ENCODE measurements at regions not wholly inside any gene's neighbourhood (a gene's known extent, or its start where the extent isn't known, plus 50 kb on each side); places are given as distances from the start of the nearest gene placed in this dataset.
"Not testable (repeated sequence)": the region's sequence is repeated elsewhere in the genome, so short reads cannot be mapped to it uniquely, and the experiment has no call there.

DNA sequence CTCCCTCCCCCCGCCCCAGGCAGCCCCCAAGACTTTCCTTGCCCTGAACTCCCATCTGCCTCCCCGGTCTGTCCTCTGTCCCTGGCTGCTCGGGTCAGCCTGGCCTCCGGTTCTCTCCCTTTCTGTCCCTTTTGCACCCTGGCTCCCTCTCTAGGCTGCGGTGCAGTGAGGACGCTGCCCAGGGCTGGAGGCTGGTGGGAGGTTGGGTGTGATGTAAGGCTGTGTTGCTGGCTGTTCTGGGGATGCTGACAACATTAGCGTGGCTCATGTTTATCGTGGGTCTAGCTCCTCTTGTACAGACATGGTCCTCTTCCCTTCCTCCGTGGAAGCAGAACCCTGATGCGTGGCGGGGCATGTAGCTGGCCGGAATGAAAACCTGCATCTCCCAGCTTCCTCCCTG is 357.5 kb downstream of the CNTNAP3B start:
- DNase-seq (ENCODE audit: extremely low read depth in 1 of 2, low read depth in 1 of 2), result not testable (repeated sequence)

DNA sequence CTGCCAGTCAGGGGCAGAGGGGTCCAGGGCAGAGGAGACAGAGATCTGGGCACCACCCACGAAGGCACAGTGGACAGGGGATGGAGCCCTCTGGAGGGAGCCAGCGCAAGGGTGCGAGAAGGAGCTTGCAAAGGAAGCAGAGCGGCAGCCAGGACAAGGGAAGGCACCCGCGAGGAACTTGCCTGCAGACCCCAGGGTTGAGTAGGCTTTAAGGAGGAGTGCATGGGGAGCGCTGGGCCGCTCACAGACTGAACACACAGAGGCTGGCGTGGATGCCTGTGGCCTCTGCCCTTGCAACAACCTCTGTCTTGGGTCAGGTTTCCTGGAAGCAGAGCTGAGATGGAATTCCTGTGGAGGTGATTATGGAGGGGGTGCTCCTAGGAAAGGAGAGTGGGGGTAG is 374.4 kb downstream of the CNTNAP3B start:
- DNase-seq (ENCODE audit: extremely low read depth in 1 of 2, low read depth in 1 of 2), result not testable (repeated sequence)

DNA sequence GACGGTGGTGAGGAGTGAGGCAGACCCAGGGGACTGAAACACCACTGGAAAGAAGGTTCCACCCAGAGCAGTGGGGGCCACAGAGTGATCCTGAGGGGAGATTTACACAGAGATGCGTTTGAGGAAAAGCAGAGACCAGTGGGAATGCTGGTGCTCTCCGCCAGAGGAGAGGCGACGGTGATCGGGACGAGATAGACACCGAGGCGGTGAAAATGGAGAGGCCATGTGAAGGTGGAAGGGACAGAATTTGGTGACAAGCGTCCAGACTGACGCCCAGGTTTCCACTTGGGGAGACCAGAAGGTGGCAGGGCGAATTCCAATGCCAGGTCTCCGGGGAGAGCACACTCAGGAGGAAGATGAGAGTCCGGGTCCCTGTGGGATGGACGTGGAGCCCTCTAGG is 374.8 kb downstream of the CNTNAP3B start:
- not testable (repeated sequence) for DNase-seq (ENCODE audit: extremely low read depth in 1 of 2, low read depth in 1 of 2)

DNA sequence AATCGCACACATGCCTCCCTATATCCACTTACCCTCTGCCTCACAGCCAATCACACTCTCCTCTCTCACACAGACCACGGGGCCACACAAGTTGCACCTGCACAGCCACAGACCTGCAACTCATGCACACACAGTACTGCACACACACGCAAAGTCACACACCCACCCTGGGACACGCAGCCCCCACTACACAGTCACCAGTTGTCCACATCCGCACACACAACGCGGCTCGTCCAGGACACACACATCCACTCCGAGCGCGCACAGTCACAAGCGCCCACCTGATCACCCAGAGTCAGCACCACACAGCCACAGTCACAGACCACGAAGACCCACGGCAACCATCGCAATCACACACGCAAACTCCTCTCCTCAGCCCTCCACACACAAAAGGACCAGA is 387.3 kb downstream of the CNTNAP3B start:
- not testable (repeated sequence) for DNase-seq (ENCODE audit: extremely low read depth in 1 of 2, low read depth in 1 of 2)

DNA sequence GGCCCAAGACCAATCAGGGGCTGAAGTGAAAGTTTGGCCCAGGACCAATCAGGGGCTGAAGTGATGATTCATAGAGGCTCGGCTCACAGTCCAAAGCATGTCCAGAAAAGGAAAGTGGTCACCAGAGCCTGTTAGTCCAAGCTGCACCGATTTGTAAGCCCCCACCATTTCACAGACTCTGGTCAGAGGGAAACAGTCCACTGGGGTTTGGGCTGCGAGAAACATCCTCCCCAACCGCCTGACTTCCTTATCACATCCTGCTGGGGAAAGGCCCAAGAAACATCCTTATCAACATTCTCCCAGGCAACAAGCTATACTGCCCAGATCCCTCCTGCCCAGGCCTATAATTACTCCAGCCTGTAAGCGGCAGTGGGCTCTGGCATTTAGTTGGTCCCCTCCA is 388.1 kb downstream of the CNTNAP3B start:
- not testable (repeated sequence) for DNase-seq (ENCODE audit: extremely low read depth in 1 of 2, low read depth in 1 of 2)

DNA sequence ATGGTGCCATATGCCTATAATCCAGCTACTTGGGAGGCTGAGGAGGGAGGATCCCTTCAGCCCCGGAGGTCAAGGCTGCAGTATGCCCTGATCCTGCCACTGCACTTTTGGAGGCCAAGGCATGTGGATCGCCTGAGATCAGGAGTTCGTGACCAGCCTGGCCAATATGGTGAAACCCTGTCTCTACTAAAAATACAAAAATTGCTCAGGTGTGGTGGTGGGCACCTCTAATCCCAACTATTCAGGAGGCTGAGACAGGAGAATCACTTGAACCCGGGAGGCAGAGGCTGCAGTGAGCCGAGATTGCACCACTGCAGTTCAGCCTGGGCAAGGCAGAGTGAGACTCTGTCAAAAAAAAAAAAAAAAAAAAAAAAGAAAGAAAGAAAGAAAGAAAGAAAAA is 390.5 kb downstream of the CNTNAP3B start:
- not testable (repeated sequence) for DNase-seq (ENCODE audit: extremely low read depth in 1 of 2, low read depth in 1 of 2)

DNA sequence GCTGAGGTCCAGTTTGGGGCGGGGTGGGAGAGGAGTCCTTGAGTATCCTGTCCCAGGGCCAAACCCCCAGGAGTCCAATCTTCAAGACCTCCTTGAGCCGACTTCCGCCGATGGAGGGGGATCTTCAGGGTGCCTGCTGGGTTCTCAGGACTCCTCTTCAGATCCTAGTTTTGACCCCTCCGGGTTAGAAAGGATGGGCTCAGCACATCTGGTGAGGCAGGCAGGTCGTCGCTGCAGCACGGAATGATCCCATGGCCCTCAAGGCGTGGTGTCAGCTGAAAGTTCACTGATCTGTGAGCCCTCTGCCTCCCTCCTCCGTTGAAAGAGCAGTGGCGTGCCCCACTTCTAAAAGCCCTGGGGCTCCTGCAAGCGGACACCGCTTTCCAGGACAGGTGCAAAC is 430.0 kb downstream of the CNTNAP3B start:
- DNase-seq (ENCODE audit: extremely low read depth in 1 of 2, low read depth in 1 of 2), result not testable (repeated sequence)

DNA sequence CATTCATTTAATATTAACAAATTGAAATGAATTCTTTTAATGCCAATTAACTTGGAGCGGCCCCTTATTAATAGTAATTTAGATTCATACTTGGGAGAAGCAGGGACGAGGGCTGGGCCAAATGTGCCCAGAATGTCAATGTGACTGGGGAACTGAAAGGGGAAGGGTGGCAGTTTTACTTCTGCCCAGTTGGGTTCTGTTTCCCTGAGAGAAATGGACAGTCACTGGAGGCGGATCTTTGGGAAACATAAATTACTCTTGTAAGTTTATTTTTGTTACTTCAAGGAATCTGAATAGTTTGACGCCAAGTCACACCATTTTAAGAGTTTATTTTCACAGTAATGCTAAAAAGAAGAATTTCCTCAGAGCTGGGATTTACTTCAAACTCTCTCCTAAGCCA is 432.1 kb downstream of the CNTNAP3B start:
- not testable (repeated sequence) for DNase-seq (ENCODE audit: extremely low read depth in 1 of 2, low read depth in 1 of 2)

DNA sequence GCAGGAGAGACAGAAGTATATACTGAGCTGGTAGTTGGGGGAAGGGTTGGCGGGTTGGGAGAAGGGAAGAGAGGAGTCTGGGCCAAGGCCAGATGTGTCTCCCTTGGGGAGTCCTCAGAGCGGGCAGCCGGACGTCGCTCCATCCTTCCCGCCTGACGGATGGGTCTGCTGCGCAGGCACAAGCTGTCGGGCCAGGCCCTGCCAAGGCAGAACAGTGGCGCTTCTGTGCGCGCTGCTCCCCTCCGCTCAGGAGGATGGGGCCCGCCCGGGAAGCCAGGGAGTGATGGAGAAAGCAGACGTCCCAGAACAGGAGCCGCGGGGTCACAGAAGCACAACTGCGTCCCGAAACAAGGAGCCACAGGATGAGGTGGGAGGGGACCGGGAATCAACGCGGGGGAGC is 449.9 kb downstream of the CNTNAP3B start:
- not testable (repeated sequence) for DNase-seq (ENCODE audit: extremely low read depth in 1 of 2, low read depth in 1 of 2)

DNA sequence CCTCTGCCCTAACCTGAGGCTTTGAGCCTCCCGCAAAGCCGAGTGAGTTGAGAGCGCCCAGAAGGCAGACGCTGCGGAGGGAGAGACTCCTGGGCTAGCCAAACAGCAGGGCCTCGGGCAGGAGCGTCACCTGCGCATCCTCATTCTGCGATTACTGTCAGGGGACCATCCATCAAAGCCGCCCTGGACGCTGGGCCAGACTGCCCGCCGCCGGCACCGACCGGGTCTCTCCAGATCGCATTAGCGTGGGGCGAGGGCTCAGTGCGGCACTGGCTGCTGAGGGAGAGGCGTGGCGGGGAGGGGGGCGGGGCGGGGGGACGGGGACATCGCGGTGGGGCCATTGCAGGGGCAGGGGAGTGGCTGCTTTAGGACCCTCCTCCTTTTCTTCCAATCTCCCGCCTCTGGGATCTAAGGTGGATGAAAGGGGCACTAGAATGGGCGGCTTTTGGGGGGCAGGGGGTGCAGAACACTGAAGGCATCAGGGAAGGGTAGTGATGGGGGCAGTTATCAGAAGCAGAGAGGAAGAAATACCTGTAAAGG is 465.7 kb downstream of the CNTNAP3B start:
- not testable (repeated sequence) for DNase-seq (ENCODE audit: extremely low read depth in 1 of 2, low read depth in 1 of 2)

DNA sequence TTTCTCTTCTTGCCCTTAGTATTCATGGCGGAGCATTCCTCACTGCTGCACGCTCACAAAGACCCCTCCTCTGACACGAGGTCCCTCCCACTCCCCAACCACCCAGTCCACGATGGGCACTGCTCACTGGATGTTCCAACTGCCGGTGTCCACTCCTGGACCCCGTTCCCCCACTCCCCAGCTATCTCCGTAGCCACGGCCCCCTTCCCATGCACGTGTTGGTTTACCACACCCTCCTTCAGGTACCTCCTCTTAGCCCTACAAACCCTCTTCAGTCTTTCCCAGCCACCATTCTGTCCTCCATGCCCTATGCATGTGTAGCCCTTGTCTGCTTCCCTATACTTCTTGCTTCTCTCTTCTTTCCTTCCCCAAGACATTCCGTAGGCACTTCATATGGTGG is 469.6 kb upstream of the ZNG1F start:
- not testable (repeated sequence) for DNase-seq (ENCODE audit: extremely low read depth in 1 of 2, low read depth in 1 of 2)

DNA sequence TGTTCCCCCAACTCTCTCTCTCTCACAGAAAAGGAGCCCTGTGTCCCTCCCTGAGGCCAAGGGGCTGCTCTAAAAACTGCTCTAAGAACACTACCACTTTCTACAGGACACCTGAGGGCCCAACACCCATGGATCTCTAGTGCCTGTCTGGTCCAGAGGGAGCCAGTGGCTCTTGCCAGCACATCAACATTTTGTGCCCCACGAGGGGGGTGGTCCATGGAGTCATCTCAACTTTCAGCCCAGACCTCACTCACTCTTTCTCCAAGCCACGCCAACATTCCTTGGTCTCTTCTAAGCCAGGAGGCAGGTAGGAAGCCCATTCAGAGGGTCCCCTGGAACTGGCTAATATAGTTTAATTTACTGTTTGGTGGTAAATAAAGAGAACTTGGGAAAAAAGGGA is 469.0 kb upstream of the ZNG1F start:
- DNase-seq (ENCODE audit: extremely low read depth in 1 of 2, low read depth in 1 of 2), result not testable (repeated sequence)

DNA sequence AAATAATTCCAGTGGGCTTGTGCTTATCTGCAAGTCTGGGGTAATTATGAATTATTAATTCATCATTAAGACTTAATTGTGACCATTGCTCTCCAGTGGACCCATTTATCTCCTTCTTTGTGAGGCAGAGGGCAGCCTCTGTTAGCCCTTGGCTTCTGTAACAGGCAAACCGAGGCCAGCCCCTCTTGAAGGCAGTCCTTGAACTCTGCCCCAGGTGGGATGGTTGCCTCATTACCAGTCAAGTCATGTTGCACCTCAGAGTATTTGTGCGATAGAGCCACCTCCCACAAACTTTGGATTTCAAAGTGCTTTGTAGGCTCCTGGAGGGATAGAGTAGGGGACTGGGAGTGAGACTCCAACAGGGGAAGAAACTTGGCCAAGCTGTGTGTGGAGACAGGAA is 468.0 kb upstream of the ZNG1F start:
- not testable (repeated sequence) for DNase-seq (ENCODE audit: extremely low read depth in 1 of 2, low read depth in 1 of 2)

DNA sequence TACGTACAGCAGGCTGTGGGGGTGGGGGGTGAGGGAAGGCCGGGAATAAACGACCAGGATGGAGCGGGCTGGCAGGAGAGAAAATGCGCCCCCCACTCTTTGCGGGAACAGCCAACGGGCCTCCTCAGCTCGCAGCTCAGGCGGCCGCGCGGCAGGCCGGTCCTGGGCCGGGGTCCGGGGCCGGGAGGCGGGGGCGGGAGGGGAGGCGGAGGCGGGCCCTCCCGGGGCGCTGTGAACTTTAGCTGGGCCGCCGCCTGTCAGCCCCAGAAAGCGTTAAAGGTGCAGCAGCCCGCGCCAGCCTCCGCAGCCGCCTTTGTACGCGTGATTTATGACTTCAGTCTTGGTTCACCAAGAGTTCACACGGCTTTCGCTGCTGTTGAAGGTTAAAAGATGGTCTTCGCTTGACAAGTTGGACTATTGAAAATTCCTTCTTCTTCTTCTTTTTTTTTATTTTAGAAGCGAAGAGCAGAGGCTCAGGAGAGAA is 466.0 kb upstream of the ZNG1F start:
- not testable (repeated sequence) for DNase-seq (ENCODE audit: extremely low read depth in 1 of 2, low read depth in 1 of 2)

DNA sequence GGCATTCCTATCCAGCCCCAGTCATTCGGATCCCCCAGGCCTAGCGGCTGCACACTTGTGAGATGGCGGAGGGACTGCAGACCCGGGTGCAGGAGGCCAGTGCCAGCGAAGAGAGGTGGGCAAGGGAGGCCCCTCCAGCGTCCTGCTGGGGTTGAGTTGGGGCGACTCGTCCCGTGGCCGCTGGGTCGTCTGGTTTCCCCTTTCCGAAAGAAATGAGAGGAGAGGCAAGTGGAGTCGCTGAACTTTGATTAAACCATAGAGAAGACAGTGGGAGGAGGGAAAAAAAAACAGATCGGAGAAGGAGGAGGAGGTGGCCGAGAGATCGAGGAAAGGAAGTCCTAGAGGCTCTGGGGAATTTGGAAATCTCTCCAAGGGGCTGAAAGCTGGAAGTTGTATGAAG is 465.2 kb upstream of the ZNG1F start:
- DNase-seq (ENCODE audit: extremely low read depth in 1 of 2, low read depth in 1 of 2), result not testable (repeated sequence)

DNA sequence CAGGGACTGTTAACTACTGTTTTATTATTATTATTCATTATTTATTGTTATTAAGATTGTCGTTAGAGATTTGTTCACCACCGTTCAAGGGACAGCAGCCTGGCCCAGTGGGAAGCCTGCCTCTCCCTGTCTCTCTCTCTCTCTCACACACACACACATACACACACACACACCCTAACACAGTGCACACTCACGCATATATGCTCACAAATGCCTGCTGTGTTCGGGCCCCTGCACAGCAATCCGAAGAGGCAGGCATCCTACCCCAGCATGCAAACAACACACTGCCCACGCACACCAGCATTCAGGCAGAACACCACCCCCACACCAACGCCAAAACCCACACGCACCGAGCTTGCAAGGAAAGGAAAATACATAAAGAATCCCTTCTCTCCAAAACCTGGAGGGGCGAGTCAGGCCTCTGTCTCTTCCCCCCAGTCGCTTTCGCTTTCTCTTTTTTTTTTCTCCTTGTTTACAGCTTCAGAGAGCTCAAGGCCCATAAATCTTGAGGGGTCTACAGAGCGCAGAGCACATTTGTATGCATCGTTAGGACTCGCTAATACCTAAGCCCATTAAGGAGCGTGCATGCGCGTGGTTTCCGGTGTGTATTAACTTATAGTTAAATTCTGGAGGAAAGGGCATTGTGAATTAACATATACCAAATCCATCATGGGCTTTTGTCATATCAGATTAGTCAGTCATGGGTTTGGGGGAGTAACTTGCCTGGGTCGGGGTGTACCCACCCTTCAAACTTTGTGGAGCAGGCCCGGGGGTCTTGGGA is 464.6 kb upstream of the ZNG1F start:
- DNase-seq (ENCODE audit: extremely low read depth in 1 of 2, low read depth in 1 of 2), result not testable (repeated sequence)

DNA sequence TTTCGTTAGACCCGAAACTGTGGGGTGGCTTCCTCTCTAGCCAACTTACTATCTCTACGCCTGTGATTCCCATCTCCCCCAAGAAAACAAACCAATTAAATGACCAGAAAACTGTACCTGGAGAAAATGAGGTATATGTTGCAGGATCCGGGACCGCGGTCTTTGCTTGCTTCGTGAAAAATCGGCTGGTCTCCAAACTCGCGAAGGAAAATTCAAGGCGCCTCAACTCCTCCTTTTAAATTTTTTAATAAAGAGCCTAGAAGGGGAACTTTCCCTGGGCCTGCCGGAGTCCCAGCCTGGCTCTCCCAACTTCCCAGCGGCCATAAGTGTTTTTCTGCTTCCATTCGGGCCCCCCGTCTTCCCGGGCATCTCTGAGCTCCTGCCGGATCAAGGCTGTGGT is 463.7 kb upstream of the ZNG1F start:
- DNase-seq (ENCODE audit: extremely low read depth in 1 of 2, low read depth in 1 of 2), result not testable (repeated sequence)

DNA sequence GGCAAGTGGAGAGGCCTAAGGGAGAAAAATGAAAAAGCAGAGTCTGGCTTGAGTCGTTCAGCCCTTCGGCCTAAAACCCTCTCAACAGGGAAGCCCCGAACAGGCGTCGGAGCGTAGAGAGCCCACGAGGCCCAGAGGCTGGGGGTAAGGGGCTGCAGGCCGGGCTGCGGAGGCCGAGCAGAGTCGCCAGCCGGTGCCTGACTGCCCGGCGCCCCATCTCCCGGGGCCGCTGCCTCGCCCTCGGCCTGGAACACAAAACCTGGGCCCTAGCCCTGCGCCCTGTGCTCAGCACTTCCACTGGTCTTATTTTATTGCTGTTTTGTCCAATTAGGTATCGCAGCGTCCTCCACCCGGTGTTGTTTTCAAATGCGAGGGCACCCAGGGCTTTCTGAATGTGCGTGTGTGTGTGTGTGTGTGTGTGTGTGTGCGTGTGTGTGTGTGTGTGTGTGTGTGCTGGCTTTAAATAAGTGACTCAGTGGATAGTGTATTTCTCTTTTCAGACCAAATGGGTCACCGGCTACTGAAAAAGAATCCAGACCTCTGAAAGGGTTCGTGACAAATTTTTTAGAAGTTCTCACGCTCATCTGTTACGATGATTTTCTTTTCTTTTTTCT is 463.1 kb upstream of the ZNG1F start:
- not testable (repeated sequence) for DNase-seq (ENCODE audit: extremely low read depth in 1 of 2, low read depth in 1 of 2)

DNA sequence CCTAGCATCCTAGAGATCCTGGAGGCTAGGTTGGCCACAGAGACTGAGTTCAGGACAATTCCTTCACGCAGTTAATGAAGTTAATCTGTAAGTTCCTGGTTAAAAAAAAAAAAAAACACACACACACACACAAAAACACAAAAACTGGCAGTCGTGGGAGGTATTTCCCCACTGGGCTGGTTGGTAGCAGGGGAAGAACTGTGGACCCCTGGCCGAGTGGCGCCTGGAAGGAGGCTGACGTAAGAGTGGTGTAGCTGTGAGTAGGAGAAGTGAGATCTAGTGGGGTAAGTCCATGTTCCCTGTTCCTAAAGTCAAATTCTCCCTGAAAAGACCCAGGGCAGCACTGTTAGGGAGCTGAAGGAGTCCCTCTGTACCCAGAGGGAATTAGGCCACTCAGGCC is 461.0 kb upstream of the ZNG1F start:
- DNase-seq (ENCODE audit: extremely low read depth in 1 of 2, low read depth in 1 of 2), result not testable (repeated sequence)

DNA sequence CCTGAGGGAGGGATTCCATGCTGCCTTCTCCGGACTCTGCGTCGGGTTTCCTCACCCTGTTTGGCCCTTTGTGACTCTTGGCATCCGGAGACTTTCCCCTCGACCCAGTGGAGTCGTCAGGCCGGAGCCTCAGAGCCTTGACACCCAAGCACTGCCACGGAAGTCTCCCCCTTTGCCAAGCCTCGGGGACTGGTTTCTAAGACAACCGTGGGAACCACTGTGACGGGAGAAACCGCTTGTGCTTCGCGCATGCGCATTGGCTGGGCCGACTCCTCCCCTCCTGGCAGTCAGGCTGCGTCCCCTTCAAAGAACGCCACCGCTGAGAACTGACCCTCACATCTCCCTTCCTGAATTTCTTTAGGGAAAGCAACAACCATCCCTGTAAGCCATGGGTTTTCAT is 459.4 kb upstream of the ZNG1F start:
- peak in 1 of 2 donors; percentile 23 for DNase-seq (ENCODE audit: extremely low read depth in 1 of 2, low read depth in 1 of 2)

DNA sequence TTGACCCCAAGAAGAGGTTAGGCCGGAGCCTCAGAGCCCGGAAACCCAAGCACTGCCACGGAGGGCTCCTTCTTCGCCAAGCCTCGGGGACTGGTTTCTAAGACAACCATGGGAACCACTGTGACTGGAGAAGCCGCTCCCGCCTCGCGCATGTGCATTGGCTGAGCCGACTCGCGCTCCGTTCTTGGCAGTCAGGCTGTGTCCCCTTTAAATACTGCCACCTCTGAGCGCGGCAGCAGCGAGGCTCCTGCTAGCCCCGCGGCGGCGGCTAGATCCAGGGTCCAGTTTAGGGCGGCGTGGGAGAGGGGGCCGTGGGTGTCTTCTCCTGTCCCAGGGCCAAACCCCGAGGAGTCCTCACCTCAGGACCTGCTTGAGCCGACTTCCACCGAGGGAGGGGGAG is 457.1 kb upstream of the ZNG1F start:
- DNase-seq (ENCODE audit: extremely low read depth in 1 of 2, low read depth in 1 of 2), result not testable (repeated sequence)

Data from stimulated activated CD8-positive, alpha-beta memory T cell treated with anti-CD3 and anti-CD28 coated beads, Interleukin-7, amount 100 ng/mL, for 48 hours (primary cell).